Mesodermal cell (in vitro differentiated cells): ENCODE measurements at regions not wholly inside any gene's neighbourhood (a gene's known extent, or its start where the extent isn't known, plus 50 kb on each side); places are given as distances from the start of the nearest gene placed in this dataset.

Source experiments
- H3K27ac ChIP-seq: 2 replicates; pipeline ENCODE4 v1.7.0; 2013; ENCODE audit warnings: mild to moderate bottlenecking, low read depth, low read length, moderate library complexity; ENCODE audit not compliant: severe bottlenecking
- H3K36me3 ChIP-seq: 2 replicates; pipeline ENCODE4 v1.7.1; 2013; ENCODE audit warnings: mild to moderate bottlenecking, low read length, moderate library complexity; ENCODE audit not compliant: control insufficient read depth, insufficient read depth
- H3K4me1 ChIP-seq: one replicate; pipeline ENCODE4 v1.7.1; 2013; ENCODE audit warnings: mild to moderate bottlenecking, low read length; ENCODE audit not compliant: insufficient read depth, control insufficient read depth, poor library complexity, severe bottlenecking
- H3K4me3 ChIP-seq: 2 replicates; pipeline ENCODE4 v1.7.0; 2013; ENCODE audit warnings: low read length, control low read depth, mild to moderate bottlenecking; ENCODE audit not compliant: insufficient read depth, poor library complexity, severe bottlenecking; ENCODE audit errors: extremely low read depth
- H3K9me3 ChIP-seq: 2 replicates; pipeline ENCODE4 v1.7.1; 2013; ENCODE audit warnings: mild to moderate bottlenecking, low read length, moderate library complexity; ENCODE audit not compliant: control insufficient read depth
- WGBS, 2 experiments: methylation state at CpG; one replicate each; pipeline ENCODE4 v1.1.5; 2013; ENCODE audit warnings: missing lambda C conversion rate in 2 of 2; ENCODE audit not compliant: insufficient coverage in 2 of 2; 5-methylcytosine and 5-hydroxymethylcytosine counted together

DNA sequence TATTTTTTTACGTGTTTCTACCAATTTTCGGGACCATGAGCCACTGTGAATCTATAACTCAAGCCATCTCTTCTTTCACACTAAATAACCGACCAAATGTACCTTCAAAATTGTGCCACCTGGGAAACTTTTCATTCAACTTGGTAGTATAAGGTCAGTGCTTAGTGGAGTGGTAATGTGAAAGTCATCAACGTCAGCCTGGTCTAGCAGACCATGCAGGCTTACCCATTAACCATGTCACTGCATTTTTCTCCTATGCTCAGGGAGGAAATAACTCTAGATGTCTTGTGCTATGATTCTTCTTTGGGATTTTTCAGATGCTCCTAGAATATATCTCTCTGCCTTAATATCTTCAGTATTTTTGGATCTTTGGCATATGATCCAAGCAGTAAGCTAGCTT is 1075.4 kb upstream of the POT1 start:
- Histone ChIP-seq H3K4me1 (no peaks in the 10 kb centered on the region), H3K36me3 (no peaks in the 10 kb centered on the region), H3K27ac (no peak overlapping the region), H3K9me3 (no peaks in the 10 kb centered on the region), H3K4me3 (no peak overlapping the region)
- 92 to 97% methylated on average over 2 of the region's 4 CpGs for WGBS, 2 experiments

DNA sequence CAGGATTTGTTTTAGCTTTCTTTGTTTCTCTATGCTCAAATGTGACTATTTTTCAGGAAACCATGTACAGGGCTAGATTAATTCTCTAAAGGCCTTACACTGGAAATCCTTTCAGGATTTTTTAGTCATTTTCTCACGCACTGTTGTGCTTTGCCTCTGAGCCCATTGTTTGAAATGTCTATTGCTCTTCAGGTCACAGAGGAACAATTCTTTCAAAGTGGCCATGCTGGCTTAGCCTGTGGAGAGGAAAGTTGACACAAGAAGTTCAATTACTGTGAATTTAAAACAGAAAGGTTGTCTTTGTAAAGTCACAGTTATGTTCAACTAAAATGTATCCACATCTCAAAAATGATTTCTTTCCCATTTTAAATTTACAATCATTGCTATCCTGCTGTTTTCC is 1071.7 kb upstream of the POT1 start:
- WGBS, 2 experiments = 60% methylated on average over 1 of the region's 1 CpG; no CpG with 5 or more reads in 1 of the 2 experiments
- H3K36me3 ChIP-seq = no peaks in the 10 kb centered on the region
- H3K4me1 ChIP-seq = no peaks in the 10 kb centered on the region
- no peak overlapping the region for H3K4me3 ChIP-seq
- no peak overlapping the region for H3K27ac ChIP-seq
- no peaks in the 10 kb centered on the region for H3K9me3 ChIP-seq

DNA sequence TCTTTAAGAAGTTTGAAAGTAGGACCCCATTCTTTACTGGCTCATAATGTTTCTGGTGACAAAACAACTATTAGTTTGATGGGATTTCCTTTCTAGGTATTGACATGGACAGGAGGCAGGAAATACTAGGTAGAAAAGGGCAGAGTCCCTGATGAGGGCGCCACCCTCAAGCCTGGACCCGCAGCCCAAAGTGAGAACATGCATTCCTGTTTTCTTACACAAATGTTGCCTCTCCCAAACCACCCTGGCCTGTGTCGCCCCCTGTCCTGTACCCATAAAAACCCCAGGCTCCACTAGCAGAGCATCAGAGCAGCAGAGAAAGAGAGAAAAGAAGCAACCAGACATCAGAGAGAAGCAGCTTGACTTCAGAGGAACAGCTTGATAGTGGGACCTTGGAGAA is 1055.2 kb upstream of the POT1 start:
- H3K9me3 ChIP-seq = no peaks in the 10 kb centered on the region
- H3K36me3 ChIP-seq = no peaks in the 10 kb centered on the region
- 80 to 83% methylated on average over 1 of the region's 3 CpGs for WGBS, 2 experiments
- no peak overlapping the region for H3K27ac ChIP-seq
- no peak overlapping the region for H3K4me3 ChIP-seq
- H3K4me1 ChIP-seq = no peaks in the 10 kb centered on the region

DNA sequence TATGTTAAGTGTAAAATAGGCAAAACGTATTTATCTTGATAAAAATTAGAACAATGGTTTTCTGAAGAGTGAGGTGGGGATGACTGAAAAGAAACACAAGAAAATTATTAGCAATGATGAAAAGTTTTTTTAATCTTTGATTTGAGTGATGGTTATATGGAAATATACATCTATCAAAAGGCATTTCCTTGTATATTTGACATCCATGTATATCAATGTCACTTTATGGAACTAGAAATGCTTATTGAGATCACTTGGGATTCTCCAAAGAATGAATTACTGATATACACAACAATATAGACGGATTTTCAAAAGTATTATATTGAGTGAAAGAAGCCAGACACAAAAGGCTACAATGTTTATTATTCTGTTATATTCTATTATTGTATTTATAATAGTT is 1042.0 kb upstream of the POT1 start:
- H3K4me3 ChIP-seq = no peak overlapping the region
- 90% methylated on average over 1 of the region's 2 CpGs; no CpG with 5 or more reads in 1 of the 2 experiments for WGBS, 2 experiments
- no peaks in the 10 kb centered on the region for H3K4me1 ChIP-seq

DNA sequence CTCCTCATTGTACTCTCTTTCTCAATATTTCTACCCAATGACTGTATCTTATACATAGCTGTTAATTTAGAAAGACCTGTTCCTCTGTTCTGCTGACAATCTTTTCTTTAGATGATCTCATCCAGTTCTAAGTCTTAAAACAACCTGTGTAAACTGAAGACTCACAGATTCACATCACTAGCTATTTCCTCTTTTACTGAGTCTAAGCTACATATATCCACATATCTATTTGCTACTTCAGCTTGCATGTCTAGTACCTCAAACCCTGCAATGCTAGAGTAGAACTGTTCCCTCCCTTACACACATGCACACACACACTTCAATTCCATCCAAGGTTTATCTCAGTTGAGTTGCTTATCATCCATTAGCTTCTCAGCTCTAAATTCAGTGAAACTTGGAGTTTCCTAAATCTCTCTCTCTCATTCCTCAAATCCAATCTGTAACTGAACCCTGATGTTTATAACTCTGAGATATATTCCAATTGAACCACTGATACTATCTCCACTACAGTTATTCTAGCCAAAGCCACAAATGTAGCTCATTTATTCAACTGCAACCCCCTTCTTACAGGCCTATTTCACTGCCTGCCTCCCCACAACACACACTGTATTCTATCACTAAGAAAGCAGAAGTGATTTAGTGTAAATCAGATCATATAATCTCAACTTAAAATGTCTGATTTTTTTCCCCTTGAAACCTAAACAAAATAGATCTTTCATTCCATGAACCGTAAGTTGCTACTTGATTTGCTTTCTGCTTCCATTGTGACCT is 1036.8 kb upstream of the POT1 start:
- Histone ChIP-seq H3K4me3 (no peak overlapping the region), H3K4me1 (no peaks in the 10 kb centered on the region), H3K9me3 (no peaks in the 10 kb centered on the region), H3K36me3 (no peaks in the 10 kb centered on the region), H3K27ac (no peak overlapping the region)
- 88 to 89% methylated on average over 1 of the region's 1 CpG for WGBS, 2 experiments

More for the DNA sequence above, 1042.0 kb upstream of the POT1 start:
- Histone ChIP-seq H3K27ac (no peak overlapping the region), H3K36me3 (no peaks in the 10 kb centered on the region), H3K9me3 (no peaks in the 10 kb centered on the region)

GRCh38 chr7:125934955-125935354 is 1005.3 kb upstream of the POT1 start:
- H3K36me3 ChIP-seq = no peaks in the 10 kb centered on the region
- no peaks in the 10 kb centered on the region for H3K9me3 ChIP-seq
- H3K4me3 ChIP-seq = no peak overlapping the region
- peaks cover 2% of the 10 kb centered on the region for H3K4me1 ChIP-seq
- 60% methylated on average over 1 of the region's 1 CpG; no CpG with 5 or more reads in 1 of the 2 experiments for WGBS, 2 experiments
- no peak overlapping the region for H3K27ac ChIP-seq

- no peak overlapping the region for H3K4me3 ChIP-seq
- H3K4me1 ChIP-seq = peaks cover 2% of the 10 kb centered on the region
- no peak overlapping the region for H3K27ac ChIP-seq
- H3K9me3 ChIP-seq = no peaks in the 10 kb centered on the region
- no peaks in the 10 kb centered on the region for H3K36me3 ChIP-seq
- 83 to 89% methylated on average over 1 of the region's 2 CpGs for WGBS, 2 experiments
Measured at GRCh38 chr7:125934539-125934938, 1004.9 kb upstream of the POT1 start.

GRCh38 chr7:125930848-125931247 is 1001.2 kb upstream of the POT1 start:
- 100% methylated on average over 1 of the region's 1 CpG; no CpG with 5 or more reads in 1 of the 2 experiments for WGBS, 2 experiments
- Histone ChIP-seq H3K4me3 (no peak overlapping the region), H3K9me3 (no peaks in the 10 kb centered on the region), H3K36me3 (no peaks in the 10 kb centered on the region), H3K27ac (no peak overlapping the region), H3K4me1 (peaks cover 6% of the 10 kb centered on the region)

DNA sequence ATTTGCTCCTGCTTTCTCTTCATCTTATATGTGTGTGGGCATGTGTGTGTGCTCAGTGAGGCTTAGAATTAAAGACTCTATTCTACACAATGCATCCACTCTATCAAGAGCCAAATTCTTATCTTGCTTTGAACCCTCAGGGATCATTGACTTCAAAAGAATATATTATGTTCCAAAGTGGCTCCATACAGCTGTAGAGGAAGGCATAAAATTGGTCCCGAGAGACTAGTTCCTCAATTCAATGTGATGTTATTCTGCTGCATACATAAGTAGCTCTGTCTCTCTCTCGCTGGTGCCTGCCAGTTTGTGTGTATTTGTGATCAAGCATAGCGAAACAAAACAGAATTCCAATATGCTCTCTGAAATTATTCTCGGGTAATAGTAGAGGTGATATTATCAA is 997.9 kb upstream of the POT1 start:
- H3K4me1 ChIP-seq = peaks cover 4% of the 10 kb centered on the region
- WGBS, 2 experiments = 55% methylated on average over 1 of the region's 4 CpGs; no CpG with 5 or more reads in 1 of the 2 experiments
- H3K4me3 ChIP-seq = no peak overlapping the region
- no peaks in the 10 kb centered on the region for H3K36me3 ChIP-seq
- no peaks in the 10 kb centered on the region for H3K9me3 ChIP-seq
- H3K27ac ChIP-seq = no peak overlapping the region

GRCh38 chr7:125926621-125927020 is 997.0 kb upstream of the POT1 start:
- H3K27ac ChIP-seq = no peak overlapping the region
- H3K36me3 ChIP-seq = no peaks in the 10 kb centered on the region
- peaks cover 4% of the 10 kb centered on the region for H3K4me1 ChIP-seq
- no CpG with 5 or more reads among the region's 1 CpG for WGBS, 2 experiments
- no peak overlapping the region for H3K4me3 ChIP-seq
- no peaks in the 10 kb centered on the region for H3K9me3 ChIP-seq

GRCh38 chr7:125924037-125924436 is 994.4 kb upstream of the POT1 start:
- Histone ChIP-seq H3K27ac (no peak overlapping the region), H3K4me3 (no peak overlapping the region), H3K4me1 (peaks cover 4% of the 10 kb centered on the region), H3K36me3 (no peaks in the 10 kb centered on the region), H3K9me3 (no peaks in the 10 kb centered on the region)
- no CpG with 5 or more reads among the region's 2 CpGs for WGBS, 2 experiments
